HL-60 (cell line): ENCODE measurements at regions not wholly inside any gene's neighbourhood (a gene's known extent, or its start where the extent isn't known, plus 50 kb on each side); places are given as distances from the start of the nearest gene placed in this dataset.

Experiments
- GABPA ChIP-seq: IDR thresholded peaks from 2 replicates; pipeline ENCODE4 v1.6.1; 2012; ENCODE audit warnings: low read depth
- POLR2AphosphoS5 ChIP-seq: IDR thresholded peaks from 2 replicates; pipeline ENCODE4 v1.6.1; 2012; ENCODE audit warnings: low read depth
- SPI1 ChIP-seq: IDR thresholded peaks from 2 replicates; pipeline ENCODE4 v1.6.1; 2012; ENCODE audit warnings: low read depth, mild to moderate bottlenecking, borderline replicate concordance
- TF ChIP-seq, protein P1 (sequence below): IDR thresholded peaks from one replicate; pipeline ENCODE4 v1.5.1; 2011; ENCODE audit warnings: low read length, control low read depth, inconsistent platforms; ENCODE audit not compliant: insufficient read depth
- TF ChIP-seq, protein P2 (sequence below): IDR thresholded peaks from 2 replicates; pipeline ENCODE4 v1.6.1; 2012; ENCODE audit warnings: low read depth; ENCODE audit not compliant: insufficient replicate concordance

GRCh38 chr9:17847908-17848307, 269.0 kb downstream of the SH3GL2 start:
- TF ChIP-seq, protein P1, sequence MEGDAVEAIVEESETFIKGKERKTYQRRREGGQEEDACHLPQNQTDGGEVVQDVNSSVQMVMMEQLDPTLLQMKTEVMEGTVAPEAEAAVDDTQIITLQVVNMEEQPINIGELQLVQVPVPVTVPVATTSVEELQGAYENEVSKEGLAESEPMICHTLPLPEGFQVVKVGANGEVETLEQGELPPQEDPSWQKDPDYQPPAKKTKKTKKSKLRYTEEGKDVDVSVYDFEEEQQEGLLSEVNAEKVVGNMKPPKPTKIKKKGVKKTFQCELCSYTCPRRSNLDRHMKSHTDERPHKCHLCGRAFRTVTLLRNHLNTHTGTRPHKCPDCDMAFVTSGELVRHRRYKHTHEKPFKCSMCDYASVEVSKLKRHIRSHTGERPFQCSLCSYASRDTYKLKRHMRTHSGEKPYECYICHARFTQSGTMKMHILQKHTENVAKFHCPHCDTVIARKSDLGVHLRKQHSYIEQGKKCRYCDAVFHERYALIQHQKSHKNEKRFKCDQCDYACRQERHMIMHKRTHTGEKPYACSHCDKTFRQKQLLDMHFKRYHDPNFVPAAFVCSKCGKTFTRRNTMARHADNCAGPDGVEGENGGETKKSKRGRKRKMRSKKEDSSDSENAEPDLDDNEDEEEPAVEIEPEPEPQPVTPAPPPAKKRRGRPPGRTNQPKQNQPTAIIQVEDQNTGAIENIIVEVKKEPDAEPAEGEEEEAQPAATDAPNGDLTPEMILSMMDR: no peak
- TF ChIP-seq, protein P2, sequence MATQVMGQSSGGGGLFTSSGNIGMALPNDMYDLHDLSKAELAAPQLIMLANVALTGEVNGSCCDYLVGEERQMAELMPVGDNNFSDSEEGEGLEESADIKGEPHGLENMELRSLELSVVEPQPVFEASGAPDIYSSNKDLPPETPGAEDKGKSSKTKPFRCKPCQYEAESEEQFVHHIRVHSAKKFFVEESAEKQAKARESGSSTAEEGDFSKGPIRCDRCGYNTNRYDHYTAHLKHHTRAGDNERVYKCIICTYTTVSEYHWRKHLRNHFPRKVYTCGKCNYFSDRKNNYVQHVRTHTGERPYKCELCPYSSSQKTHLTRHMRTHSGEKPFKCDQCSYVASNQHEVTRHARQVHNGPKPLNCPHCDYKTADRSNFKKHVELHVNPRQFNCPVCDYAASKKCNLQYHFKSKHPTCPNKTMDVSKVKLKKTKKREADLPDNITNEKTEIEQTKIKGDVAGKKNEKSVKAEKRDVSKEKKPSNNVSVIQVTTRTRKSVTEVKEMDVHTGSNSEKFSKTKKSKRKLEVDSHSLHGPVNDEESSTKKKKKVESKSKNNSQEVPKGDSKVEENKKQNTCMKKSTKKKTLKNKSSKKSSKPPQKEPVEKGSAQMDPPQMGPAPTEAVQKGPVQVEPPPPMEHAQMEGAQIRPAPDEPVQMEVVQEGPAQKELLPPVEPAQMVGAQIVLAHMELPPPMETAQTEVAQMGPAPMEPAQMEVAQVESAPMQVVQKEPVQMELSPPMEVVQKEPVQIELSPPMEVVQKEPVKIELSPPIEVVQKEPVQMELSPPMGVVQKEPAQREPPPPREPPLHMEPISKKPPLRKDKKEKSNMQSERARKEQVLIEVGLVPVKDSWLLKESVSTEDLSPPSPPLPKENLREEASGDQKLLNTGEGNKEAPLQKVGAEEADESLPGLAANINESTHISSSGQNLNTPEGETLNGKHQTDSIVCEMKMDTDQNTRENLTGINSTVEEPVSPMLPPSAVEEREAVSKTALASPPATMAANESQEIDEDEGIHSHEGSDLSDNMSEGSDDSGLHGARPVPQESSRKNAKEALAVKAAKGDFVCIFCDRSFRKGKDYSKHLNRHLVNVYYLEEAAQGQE: no peak
- TF ChIP-seq SPI1: no peak
- TF ChIP-seq POLR2AphosphoS5: no peak
- TF ChIP-seq GABPA: no peak
